HG03066 (cell line): ENCODE measurements at regions not wholly inside any gene's neighbourhood (a gene's known extent, or its start where the extent isn't known, plus 50 kb on each side); places are given as distances from the start of the nearest gene placed in this dataset.

Source experiments
- ATAC-seq: cut with Tn5 transposase; IDR thresholded peaks from one replicate; pipeline ENCODE4 v1.9.1; 2021; ENCODE audit warnings: low read depth; ENCODE audit not compliant: unreplicated experiment

DNA sequence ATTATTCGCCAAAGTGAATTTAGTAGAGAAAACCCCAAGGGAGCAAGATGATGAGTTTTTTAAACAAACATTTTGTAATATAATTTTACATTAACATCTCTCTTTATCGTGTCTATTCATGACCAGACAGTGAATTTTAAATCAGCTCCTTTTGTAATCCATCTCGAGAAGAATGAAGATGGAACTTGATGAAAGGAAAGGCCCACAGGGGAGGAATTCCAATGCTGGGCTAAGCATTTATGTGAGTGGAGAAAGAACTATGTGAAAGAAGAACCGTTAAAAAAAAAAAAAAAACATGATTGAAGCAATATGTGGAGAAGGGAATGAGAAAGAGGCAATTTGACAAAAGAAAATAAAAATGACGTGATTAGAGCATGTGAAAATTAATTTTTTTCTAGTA lies 170.6 kb downstream of the KCTD12 start:
- ATAC-seq: no peak

DNA sequence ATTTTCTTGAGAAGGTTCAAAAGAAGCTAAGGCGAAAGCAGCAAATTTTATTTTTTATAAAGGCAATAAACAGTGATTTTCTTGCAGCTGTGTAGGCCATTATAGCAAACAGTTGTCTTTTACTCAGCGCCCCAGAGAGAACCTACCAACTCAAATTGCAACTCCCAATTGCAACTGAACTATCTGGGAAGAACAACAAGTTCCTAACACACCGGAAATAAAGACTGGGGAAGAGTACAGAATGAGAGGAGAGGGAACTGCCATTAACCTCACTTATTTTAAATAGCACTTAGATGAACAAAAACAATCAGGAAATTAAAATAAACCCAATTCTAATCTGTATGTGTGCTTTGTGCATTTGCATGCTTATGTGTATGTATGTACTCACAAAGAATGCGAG lies 171.1 kb downstream of the KCTD12 start:
- ATAC-seq: no peak

DNA sequence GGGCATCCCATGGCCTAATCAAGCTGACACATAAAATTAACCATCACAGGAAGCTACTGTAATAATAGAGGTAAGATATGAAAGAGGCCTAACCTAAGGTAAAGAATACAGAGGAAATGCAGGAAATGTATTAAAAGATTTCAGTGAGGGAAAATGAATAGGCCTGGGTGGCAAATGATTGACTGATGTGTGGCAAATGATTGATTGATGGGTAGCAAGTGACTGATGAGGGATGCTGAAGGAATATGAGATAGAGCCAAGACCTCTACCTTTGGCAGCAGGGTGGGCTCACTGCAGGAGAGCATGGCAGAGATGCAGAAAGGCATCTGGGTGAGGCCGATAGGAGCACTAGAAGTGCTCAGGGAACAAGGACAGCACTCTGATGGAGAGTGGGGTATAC lies 172.9 kb downstream of the KCTD12 start:
- ATAC-seq: no peak

DNA sequence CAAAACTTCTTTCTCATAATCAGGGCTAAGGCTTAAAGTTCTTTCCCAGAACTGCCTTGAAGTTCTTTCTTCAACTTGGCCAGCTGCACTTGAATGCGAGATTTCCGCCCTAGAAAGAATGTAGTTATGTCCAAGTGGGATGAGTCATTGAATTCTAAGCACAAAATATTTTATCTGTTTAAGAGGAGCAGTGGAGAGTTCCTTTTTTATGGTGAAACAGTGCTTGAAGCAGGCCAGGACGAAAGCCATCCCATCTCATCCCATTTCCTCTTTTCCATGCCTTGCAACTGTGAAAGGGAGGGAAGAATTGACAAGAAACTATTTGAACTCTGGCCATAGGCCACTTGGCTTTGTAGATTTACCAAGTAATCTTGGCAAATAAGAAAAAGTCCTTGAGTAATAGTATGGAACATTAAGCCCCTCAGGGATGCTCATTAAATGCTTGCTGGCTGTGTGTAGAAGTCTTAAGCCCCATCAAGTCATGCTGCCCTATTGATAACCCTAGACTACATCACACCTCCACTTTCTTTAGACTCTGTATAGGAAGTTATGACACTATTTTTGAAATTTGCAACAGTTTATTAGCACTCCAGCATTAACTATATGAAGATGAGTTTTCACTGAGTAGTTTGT lies 174.5 kb downstream of the KCTD12 start:
- no peak for ATAC-seq

DNA sequence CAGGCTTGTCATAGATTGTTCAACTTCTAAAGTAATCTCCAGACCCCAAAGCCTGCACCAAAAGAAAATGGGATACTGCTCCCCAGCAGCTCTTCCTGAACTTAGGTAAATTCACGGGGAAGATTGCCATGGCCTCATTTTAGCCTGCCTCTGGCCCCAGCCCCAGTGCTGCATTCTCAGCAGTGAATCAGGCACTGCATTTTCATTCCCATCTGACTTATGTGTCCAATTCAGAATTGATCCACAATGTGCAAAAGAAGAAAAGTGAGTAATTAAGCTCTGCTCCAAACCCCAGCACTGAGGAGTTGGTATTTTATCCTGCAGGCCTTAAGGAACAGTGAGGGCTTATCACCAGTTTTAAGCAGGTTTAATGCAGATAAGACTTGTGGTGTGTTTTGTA lies 176.4 kb downstream of the KCTD12 start:
- ATAC-seq: no peak

DNA sequence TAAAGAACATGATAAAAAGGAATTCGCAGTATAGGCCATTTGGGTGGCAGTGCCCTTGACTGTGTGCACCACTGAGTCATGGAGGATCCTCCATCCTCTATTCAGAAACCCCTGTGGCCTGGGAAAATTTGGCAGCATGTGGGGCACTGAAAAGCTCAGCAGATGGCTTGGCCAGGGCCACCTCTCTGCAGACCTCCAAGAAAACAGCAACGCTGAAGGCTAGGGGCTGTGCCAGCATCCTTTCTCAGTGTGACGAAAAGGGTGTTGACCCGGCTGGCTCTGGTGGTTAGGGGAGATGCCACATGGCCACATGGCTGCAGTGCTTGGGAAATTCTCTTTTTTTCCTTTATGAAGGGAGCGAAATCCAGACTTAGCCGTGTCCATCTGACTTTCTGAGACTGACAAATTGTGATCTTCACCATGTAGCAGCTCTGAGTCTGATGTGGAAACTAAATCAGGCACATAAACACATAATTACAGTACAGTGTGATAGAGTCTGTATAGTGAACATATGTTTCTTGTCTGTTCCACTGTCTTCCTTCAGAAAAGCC lies 178.0 kb downstream of the KCTD12 start:
- ATAC-seq: no peak

DNA sequence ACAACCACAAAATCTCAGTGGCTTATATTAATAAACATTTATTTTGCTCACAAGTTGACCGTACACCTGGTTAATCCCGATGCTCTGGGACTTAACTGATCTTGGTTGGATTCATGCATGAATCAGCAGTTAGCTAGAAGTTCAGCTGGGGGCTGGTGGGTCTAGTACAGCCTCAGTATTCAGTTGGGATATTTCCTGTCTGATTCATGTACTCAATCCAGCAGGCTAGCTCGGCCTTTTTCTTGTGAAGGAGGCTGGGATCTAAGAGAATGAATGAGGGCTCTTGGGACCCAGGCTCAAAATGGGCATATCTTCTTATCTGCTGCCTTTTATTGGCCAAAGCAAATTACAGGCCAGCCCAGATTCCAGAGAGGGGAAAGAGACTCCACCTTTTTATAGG lies 178.8 kb downstream of the KCTD12 start:
- ATAC-seq: no peak

DNA sequence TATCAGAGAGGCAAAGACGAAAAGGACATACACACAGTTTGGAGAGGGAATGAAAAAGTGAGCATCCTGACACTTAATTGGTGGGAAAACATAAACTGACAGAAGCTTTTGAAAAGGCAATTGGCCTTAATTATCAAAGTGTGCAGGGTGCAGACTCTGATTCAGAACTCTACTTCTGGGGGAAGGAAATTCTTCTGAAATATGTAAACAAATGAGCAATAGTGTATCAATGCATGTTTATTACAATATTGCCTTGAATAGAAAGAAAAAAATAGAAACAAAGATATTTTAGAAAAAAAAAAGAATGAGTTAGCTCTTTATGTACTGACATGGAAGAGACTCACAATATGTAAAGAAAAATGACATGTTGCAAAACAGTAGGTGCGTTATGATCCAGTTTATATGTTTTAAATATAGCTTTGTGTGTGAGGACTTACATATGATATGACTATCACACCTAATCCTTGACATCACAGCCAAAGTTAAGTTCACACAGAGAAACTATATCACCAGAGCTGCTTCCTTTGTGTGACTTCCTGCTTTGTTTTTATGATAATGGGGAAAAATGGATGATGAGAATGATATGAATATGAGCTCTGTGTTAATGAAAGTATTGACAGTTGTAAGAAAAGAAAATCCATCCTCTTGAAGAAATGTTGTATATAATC lies 182.4 kb downstream of the KCTD12 start:
- no peak for ATAC-seq

DNA sequence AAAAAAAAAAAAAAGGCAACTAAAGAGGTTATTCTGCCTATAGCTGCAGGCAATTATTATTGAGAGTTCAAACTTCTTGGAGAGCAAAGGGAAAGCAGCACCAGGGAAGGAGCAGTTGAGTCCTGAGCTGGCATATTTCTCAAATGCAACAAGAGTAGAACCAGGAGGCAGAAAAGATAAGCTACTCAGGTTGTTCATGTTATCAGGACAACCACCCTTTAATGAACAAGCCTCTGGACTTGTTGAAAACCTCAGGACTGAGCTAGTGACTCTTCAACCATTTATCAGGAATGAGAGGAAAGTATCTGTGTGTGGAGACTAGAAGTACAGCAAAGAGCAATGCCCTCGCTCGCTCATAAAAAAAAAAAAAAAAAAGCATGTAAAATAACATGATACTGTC lies 183.0 kb downstream of the KCTD12 start:
- ATAC-seq: no peak

DNA sequence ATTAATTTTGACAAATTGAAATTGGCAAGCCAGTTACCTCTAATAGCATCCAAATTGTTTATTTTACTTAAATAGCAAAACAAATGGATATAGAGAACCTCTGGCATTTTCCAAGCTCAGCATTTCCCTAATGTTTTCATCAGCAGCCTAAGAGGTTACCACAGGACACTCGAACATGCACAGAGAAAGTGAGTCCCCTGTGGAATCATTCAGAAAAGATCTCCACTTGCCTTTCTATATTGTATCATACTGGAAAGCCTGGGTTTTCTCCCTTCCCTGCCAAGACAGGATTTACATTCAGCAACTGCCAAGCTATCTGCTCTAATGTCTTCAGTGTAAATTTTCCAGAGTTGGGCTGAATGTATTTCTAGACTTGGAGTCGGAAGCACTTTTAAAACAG lies 188.9 kb downstream of the KCTD12 start:
- no peak for ATAC-seq

DNA sequence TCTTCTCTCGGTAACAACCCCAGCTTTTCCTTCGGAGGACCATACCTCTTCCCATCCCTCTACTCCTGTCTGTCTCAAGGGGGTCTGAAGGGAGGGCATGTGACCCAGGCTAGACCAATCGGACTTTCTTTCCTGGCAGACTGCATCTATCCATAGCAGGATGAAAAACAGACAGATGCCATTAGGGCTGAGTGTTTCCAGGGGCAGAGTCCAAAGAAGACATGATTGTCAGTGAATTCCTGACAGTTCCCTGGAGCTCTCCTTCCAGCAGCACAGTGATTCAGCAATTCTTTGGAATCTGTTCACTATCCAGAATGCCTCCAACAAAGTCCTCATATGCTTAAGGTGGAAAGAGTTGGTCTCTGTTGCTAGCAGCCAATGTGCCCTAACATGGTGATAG lies 189.8 kb downstream of the KCTD12 start:
- ATAC-seq: no peak

DNA sequence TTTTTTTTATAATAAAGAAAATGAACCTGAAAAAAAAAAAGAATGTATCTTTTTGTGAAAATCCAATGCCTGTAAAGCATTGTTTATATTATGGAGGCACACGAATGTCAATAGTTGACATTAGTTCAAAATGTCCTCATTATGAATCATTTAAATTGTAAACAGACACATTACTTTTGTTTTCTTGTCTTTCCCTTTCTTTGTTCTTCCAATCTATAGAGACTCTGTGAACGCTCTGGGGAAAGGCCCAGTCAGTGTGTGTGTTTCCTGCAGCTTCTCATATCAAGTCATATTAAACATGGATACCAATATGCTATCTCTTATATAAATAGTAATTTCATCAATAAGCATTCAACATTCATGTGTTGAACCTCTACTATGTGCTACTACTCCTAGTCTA lies 193.1 kb downstream of the KCTD12 start:
- no peak for ATAC-seq

DNA sequence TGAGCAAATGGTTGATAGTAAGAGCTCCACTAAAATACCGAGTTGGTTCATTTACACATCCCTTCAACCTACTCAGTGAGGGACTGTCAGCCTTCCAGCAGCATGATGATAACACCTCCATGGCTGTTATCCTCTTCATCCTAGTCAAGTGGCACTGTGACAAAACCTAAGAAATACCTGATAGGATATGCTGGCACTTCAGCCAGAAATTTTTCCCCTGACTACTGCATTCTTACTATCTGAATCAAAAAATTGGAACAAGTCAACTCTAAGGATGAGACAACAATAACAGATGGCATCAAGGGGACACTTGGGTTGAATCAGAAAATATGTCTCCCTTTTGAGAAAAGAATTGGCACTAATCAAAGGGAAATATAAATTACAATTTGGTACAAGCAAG lies 193.9 kb downstream of the KCTD12 start:
- ATAC-seq: no peak

DNA sequence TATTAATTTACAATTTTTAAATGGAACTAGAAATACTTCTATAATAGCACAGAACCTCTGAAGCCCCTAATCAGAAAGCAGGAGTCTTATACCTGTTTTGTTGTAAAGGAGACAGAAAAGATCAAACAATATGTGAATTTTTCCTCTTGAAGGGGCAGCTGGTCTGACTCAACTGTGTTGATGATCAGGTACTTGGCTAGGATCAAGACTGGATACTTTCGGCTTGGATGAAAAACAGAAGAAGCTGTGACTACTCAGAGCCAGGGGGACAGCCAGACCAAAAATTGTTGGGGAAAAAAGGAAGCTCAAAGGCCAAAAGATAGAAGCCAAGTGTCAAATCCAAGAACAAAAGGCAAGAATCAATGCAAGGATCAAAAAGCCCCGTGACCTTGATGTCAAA lies 195.6 kb downstream of the KCTD12 start:
- ATAC-seq: no peak

DNA sequence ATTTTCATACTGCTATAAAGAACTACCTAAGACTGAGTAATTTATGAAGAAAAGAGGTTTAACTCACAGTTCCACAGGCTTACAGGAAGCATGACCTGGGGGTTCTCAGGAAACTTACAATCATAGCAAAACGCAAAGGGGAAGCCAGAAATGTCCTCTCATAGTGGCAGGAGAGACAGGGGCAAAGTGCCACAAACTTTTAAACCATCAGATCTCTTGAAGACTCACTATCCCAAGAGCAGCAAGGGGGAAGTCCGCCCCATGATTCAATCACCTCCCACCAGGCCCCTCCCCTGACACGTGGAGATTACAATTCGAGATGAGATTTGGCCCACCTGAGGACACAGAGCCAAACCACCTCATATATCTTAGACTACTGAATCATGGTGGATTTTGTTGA lies 198.7 kb downstream of the KCTD12 start:
- no peak for ATAC-seq

DNA sequence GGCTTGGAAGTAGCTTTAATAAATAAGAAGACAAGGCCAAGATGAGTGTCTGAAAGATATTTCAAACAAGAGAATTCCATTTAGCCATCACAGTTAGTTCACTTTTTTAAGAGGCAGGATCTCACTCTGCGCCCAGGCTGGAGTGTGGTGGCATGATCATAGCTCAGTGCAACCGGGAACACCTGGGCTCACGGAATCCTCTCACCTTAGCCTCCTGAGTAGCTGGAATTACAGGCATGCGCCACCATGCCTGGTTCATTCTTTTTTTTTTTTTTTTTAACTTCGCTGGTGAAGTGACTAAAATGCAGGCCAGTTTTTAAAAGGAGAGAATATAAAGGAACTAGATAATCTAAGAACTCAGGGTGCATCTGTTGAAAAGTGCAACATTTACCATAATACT lies 200.3 kb downstream of the KCTD12 start:
- ATAC-seq: no peak

DNA sequence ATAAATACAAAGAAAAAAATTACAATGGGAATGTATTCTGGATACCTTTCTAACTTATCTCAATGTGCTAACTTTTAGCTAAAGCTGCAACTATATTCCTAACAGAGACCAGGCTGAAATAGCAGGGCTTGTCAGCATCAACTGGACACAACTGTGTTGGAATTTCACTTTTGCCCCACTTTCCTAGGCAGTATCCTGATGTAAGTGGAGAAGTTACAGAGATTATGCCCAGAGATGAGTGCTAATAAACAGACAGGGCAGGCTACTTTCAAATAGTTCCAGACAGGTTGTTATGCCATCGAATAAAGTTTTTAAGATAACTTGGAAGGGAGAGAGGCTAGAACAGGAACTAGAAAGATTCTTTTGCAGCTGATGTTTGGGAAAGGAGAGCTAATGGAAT lies 201.9 kb downstream of the KCTD12 start:
- no peak for ATAC-seq

DNA sequence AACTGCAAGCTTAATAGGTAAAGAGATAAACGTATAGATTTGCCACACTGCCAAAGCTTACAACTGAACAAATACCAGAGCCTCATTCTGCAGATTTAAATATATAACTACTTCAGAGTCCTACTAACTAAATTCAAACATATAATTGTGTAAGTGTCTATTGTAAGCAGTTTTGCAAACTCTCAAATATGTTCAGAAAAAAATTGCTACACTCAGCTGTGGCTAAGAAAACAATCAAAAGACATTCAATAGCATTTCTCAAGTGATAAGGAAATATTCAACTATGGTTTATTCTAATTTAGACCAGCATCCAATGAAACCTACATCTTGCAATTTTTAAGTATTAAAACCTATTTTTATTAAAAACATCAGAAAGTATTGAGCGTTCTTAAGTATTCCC lies 202.4 kb downstream of the KCTD12 start:
- no peak for ATAC-seq

DNA sequence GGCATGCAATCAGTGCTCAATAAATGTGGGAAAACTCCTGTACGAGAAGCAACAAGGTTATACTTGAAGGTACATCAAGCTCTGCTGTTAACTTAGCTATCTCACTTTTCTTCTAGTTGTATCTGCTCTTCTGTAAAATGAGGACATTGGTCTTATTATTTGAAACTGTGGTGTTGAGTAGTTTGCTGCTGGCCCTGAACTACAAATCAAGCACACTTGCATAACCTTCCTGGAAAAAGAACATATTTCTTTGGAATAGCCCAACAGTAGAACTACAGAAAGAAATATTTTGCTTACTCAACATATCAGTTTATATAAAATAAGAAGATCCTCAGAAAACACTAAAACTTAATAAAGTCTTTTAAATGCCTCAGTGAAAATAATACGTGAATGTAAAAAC lies 203.0 kb downstream of the KCTD12 start:
- no peak for ATAC-seq

DNA sequence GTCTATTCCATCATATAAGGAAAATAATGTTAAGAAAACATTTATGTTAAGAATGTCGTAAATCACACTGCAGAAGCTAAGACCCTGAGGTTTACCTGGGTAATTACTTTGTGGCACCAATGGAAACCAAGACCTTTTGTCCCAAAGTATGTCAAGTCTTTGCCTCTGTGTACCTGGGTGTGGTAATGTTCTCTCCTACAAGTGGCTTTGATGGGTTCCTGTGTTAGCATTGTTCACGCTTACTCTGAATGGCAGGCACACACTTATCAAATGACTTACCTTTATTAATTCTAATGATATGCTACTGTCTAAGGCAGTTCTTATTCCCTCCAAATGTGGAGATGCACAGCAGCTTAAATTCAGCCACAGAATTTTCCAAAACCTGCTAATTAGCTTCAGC lies 206.1 kb downstream of the KCTD12 start:
- ATAC-seq: no peak

DNA sequence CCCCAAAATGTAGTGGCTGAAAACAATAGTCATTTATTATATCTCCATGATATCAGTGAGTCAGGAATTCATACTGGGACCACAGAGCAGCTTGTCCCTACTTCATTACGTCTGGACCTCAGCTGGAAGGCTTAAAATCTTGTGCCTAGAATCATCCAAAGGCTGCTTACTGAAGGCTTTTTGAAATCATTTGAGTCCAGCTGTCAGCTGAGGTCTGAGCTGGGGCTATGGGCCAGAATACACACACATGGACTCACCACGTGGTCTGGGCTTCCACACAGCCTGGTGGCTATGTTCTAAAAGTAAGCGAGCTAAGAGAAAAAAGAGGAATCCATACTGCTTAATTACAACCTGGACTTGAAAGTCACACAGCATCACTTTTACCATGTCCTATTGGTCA lies 209.2 kb downstream of the KCTD12 start:
- ATAC-seq: no peak

DNA sequence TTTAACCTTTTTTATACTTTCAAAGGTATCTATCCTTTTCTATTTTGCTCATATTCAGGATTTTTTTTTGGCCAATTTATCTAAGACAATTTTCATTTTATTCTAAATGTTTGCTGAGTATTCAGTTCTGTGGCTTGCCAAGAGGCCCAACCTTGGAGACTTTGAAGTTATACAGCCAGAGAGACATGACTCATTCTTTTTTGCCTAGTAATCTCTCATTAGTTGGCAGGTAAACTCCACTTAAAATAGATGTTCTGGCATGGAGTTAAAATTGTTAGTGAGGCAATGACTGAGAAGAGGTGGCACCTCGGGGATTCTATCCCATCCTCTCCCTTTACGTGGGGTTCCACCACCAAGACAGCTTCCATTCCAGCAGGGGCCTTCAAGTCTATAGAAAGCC lies 213.8 kb downstream of the KCTD12 start:
- ATAC-seq: no peak
